CD8-positive, alpha-beta memory T cell (primary cell): ENCODE measurements at regions not wholly inside any gene's neighbourhood (a gene's known extent, or its start where the extent isn't known, plus 50 kb on each side); places are given as distances from the start of the nearest gene placed in this dataset.
A peak's percentile ranks its signal among the peaks of the same experiment; 100 is the strongest.
"Not testable (repeated sequence)": the region's sequence is repeated elsewhere in the genome, so short reads cannot be mapped to it uniquely, and the experiment has no call there.

Experiments
- CTCF ChIA-PET: fragments of 350-600 bp; sonication (Branson Sonifier 250); formaldehyde crosslinking; loops from one replicate; lab custom pipeline; 2021; ENCODE audit warnings: antibody characterized with exemption; lab: Charles Lee
- POLR2A ChIA-PET: fragments of 350-600 bp; sonication (Branson Sonifier 250); formaldehyde crosslinking; loops from one replicate; lab custom pipeline; 2021; ENCODE audit warnings: antibody characterized with exemption; lab: Charles Lee
- DNase-seq, 5 donors: peaks; one replicate each; pipeline versions ENCODE4 v3.0.0 to v3.0.0-alpha.2; 2020 to 2022; ENCODE audit warnings: mixed read lengths in 1 of 5
- H3K27ac ChIP-seq: one replicate; pipeline ENCODE4 v1.7.0; 2013; ENCODE audit warnings: low read depth, mild to moderate bottlenecking, low read length, moderate library complexity
- H3K27me3 ChIP-seq: 2 replicates; pipeline ENCODE4 v1.7.0; 2013; ENCODE audit warnings: low read length, mild to moderate bottlenecking; ENCODE audit not compliant: insufficient read depth, poor library complexity, severe bottlenecking
- H3K36me3 ChIP-seq: 2 replicates; pipeline ENCODE4 v1.7.0; 2013; ENCODE audit warnings: mild to moderate bottlenecking, low read length, moderate library complexity; ENCODE audit not compliant: insufficient read depth
- H3K4me1 ChIP-seq: 2 replicates; pipeline ENCODE4 v1.7.0; 2013; ENCODE audit warnings: mild to moderate bottlenecking, low read length, moderate library complexity; ENCODE audit not compliant: insufficient read depth
- H3K4me3 ChIP-seq: 2 replicates; pipeline ENCODE4 v1.7.0; 2013; ENCODE audit warnings: mild to moderate bottlenecking, low read length
- H3K9me3 ChIP-seq: 2 replicates; pipeline ENCODE4 v1.7.0; 2013; ENCODE audit warnings: mild to moderate bottlenecking, low read length
- H3K27ac Mint-ChIP-seq, 8 donors: one replicate each; pipeline ENCODE4 v1.8.0; 2020 to 2021; ENCODE audit warnings: mixed read lengths in 8 of 8, mild to moderate bottlenecking in 6 of 8, inconsistent platforms in 3 of 8, moderate library complexity in 3 of 8
- H3K27me3 Mint-ChIP-seq, 2 donors: one replicate each; pipeline ENCODE4 v1.8.0; 2020 to 2021; ENCODE audit warnings: mixed read lengths in 2 of 2, mild to moderate bottlenecking in 1 of 2, moderate library complexity in 1 of 2
- H3K36me3 Mint-ChIP-seq, 3 donors: one replicate each; pipeline ENCODE4 v1.8.0; 2020 to 2021; ENCODE audit warnings: mixed read lengths in 3 of 3, inconsistent platforms in 1 of 3, mild to moderate bottlenecking in 1 of 3
- H3K4me1 Mint-ChIP-seq, 3 donors: one replicate each; pipeline ENCODE4 v1.8.0; 2020 to 2021; ENCODE audit warnings: mixed read lengths in 3 of 3, inconsistent platforms in 1 of 3, mild to moderate bottlenecking in 1 of 3
- H3K4me3 Mint-ChIP-seq, 7 donors: one replicate each; pipeline ENCODE4 v1.8.0; 2020 to 2021; ENCODE audit warnings: mixed read lengths in 7 of 7, mild to moderate bottlenecking in 6 of 7, moderate library complexity in 4 of 7, inconsistent platforms in 2 of 7
- H3K9me3 Mint-ChIP-seq, 5 donors: one replicate each; pipeline ENCODE4 v1.8.0; 2020 to 2022; ENCODE audit warnings: mixed read lengths in 5 of 5, mild to moderate bottlenecking in 3 of 5, moderate library complexity in 2 of 5, inconsistent platforms in 1 of 5

- no peaks in the 10 kb centered on the region for H3K27me3 ChIP-seq
- H3K27ac ChIP-seq, result no peak overlapping the region
- H3K4me1 ChIP-seq, result no peaks in the 10 kb centered on the region
- H3K9me3 ChIP-seq, result no peaks in the 10 kb centered on the region
- POLR2A ChIA-PET, result no interaction called here
- H3K27me3 Mint-ChIP-seq, result no peaks in the 10 kb centered on the region
- no peak overlapping the region for H3K4me3 ChIP-seq
- H3K4me3 Mint-ChIP-seq, result no peak overlapping the region
- H3K27ac Mint-ChIP-seq, result no peak overlapping the region
- H3K36me3 ChIP-seq, result no peaks in the 10 kb centered on the region
- CTCF ChIA-PET, result no interaction called here
- H3K9me3 Mint-ChIP-seq, result peaks cover 0 to 28% (median 6%) of the 10 kb centered on the region in 5 donors
- no peaks in the 10 kb centered on the region for H3K36me3 Mint-ChIP-seq
- DNase-seq, result no peak
- H3K4me1 Mint-ChIP-seq, result no peaks in the 10 kb centered on the region
Observed at GRCh38 chr12:72989458-72989947, 717.3 kb downstream of the TRHDE start.

GRCh38 chr12:72995029-72995428 lies 722.9 kb downstream of the TRHDE start:
- H3K27ac Mint-ChIP-seq, H3K36me3 Mint-ChIP-seq, H3K27ac ChIP-seq, H3K9me3 ChIP-seq, H3K4me1 ChIP-seq, CTCF ChIA-PET, POLR2A ChIA-PET, H3K4me3 ChIP-seq, H3K27me3 ChIP-seq, H3K4me1 Mint-ChIP-seq, H3K4me3 Mint-ChIP-seq, DNase-seq, H3K27me3 Mint-ChIP-seq, H3K36me3 ChIP-seq: not testable (repeated sequence)
- peaks cover 2 to 19% (median 4%) of the 10 kb centered on the region in 5 donors for H3K9me3 Mint-ChIP-seq

DNA sequence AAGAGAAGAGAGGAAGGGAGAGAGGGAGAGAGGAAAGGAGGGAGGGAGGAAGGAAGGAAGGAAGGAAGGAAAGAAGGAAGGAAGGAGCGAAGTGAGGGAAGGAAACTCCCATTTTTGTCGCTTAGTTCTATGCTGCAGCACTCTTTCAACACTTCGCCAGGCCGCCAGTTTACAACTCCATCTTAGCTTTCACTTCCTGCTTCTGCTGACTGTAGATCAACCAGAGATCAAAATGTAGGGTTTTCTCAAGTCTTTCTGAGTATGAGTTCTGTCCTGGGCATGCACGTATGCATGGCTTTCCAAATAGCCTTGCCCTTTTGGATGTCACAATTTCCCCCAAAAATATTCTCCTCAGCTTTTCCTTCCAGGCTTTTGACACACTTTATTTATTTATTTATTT lies 723.4 kb downstream of the TRHDE start:
- no peak for DNase-seq
- no peaks in the 10 kb centered on the region for H3K4me1 Mint-ChIP-seq
- Histone ChIP-seq H3K4me1 (no peaks in the 10 kb centered on the region), H3K36me3 (no peaks in the 10 kb centered on the region), H3K27ac (no peak overlapping the region), H3K27me3 (no peaks in the 10 kb centered on the region), H3K4me3 (no peak overlapping the region), H3K9me3 (no peaks in the 10 kb centered on the region)
- no peak overlapping the region for H3K27ac Mint-ChIP-seq
- ChIA-PET POLR2A (no interaction called here), CTCF (no interaction called here)
- peaks cover 2 to 19% (median 4%) of the 10 kb centered on the region in 5 donors for H3K9me3 Mint-ChIP-seq
- no peaks in the 10 kb centered on the region for H3K36me3 Mint-ChIP-seq
- H3K27me3 Mint-ChIP-seq, result no peaks in the 10 kb centered on the region
- H3K4me3 Mint-ChIP-seq, result no peak overlapping the region

DNA sequence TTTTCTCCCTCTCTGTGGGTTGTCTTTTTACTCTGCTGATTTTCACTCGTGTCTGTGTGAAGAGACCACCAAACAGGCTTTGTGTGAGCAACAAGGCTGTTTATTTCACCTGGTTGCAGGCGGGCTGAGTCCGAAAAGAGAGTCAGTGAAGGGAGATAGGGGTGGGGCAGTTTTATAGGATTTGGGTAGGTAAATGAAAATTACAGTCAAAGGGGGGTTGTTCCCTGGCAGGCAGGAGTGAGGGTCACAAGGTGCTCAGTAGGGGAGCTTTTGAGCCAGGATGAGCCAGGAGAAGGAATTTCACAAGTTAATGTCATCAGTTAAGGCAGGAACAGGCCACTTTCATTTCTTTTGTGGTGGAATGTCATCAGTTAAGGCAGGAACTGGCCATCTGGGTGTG lies 729.6 kb downstream of the TRHDE start:
- H3K36me3 ChIP-seq, POLR2A ChIA-PET: not testable (repeated sequence)

DNA sequence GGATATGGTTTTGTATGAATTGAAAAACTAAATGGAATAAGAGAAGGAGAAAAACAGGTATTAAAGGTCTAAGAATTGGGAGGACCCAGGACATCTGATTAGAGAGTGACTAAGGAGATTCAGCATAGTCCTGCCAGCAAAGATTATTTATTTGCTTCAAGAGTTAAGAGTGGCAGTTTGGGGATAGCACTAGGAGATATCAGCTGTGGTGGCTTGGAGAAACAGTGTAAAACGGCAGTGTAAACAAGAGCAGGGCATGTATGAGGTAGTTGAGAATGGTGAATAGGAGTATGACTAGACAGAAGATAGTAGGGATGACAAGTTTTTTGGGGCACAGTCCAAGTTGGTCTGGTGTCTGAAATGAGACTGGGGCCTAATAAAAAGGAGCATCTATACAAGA lies 730.3 kb downstream of the TRHDE start:
- H3K27me3 Mint-ChIP-seq, DNase-seq, H3K4me1 Mint-ChIP-seq, H3K4me1 ChIP-seq, H3K4me3 Mint-ChIP-seq, H3K4me3 ChIP-seq, CTCF ChIA-PET, H3K36me3 ChIP-seq, H3K36me3 Mint-ChIP-seq, H3K9me3 ChIP-seq, H3K27me3 ChIP-seq, H3K9me3 Mint-ChIP-seq, H3K27ac Mint-ChIP-seq, POLR2A ChIA-PET: not testable (repeated sequence)
- H3K27ac ChIP-seq, result peak overlapping the region; percentile 43

More for the DNA sequence above, 729.6 kb downstream of the TRHDE start:
- H3K9me3 Mint-ChIP-seq, H3K27ac ChIP-seq, H3K36me3 Mint-ChIP-seq, H3K27me3 Mint-ChIP-seq, H3K4me1 ChIP-seq, H3K27me3 ChIP-seq, H3K4me3 Mint-ChIP-seq, H3K9me3 ChIP-seq, H3K4me1 Mint-ChIP-seq, CTCF ChIA-PET, H3K4me3 ChIP-seq, DNase-seq, H3K27ac Mint-ChIP-seq: not testable (repeated sequence)

DNA sequence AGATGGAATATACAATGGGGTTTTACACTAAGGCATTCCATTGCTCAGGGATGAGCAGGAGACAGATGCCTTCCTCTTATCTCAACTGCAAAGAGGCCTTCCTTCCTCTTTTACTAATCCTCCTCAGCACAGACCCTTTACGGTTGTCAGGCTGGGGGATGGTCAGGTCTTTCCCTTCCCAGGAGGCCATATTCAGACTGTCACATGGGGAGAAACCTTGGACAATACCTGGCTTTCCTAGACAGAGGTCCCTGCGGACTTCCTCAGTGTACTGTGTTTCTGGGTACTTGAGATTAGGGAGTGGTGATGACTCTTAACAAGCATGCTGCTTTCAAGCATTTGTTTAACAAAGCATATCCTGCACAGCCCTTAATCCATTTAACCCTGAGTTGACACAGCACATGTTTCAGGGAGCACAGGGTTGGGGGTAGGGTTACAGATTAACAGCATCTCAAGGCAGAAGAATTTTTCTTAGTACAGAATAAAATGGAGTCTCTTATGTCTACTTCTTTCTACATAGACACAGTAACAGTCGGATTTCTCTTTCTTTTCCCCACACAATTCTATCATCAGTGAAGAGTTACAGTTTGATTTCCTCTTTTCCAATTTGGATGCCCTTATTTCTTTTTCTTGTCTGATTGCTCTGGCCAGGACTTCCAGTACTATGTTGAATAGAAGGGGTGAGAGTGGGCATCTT lies 737.1 kb downstream of the TRHDE start:
- peaks cover 2 to 19% (median 3%) of the 10 kb centered on the region in 5 donors for H3K9me3 Mint-ChIP-seq
- H3K27ac ChIP-seq, H3K27me3 Mint-ChIP-seq, H3K4me3 Mint-ChIP-seq, DNase-seq, H3K4me1 Mint-ChIP-seq, H3K9me3 ChIP-seq, H3K27me3 ChIP-seq, H3K36me3 Mint-ChIP-seq, H3K4me1 ChIP-seq, CTCF ChIA-PET, H3K4me3 ChIP-seq, H3K36me3 ChIP-seq, POLR2A ChIA-PET, H3K27ac Mint-ChIP-seq: not testable (repeated sequence)

GRCh38 chr12:73017981-73018380 lies 745.8 kb downstream of the TRHDE start:
- H3K36me3 Mint-ChIP-seq, result no peaks in the 10 kb centered on the region
- ChIA-PET CTCF (no interaction called here), POLR2A (no interaction called here)
- no peaks in the 10 kb centered on the region for H3K27me3 ChIP-seq
- no peaks in the 10 kb centered on the region for H3K4me1 ChIP-seq
- H3K27ac Mint-ChIP-seq, result no peak overlapping the region
- H3K27me3 Mint-ChIP-seq, result no peaks in the 10 kb centered on the region
- no peaks in the 10 kb centered on the region for H3K9me3 ChIP-seq
- H3K4me1 Mint-ChIP-seq, result no peaks in the 10 kb centered on the region
- H3K4me3 ChIP-seq, result no peak overlapping the region
- DNase-seq, result no peak
- H3K27ac ChIP-seq, result no peak overlapping the region
- no peaks in the 10 kb centered on the region for H3K36me3 ChIP-seq
- H3K4me3 Mint-ChIP-seq, result no peak overlapping the region
- H3K9me3 Mint-ChIP-seq, result peaks cover 2 to 18% (median 13%) of the 10 kb centered on the region in 5 donors

DNA sequence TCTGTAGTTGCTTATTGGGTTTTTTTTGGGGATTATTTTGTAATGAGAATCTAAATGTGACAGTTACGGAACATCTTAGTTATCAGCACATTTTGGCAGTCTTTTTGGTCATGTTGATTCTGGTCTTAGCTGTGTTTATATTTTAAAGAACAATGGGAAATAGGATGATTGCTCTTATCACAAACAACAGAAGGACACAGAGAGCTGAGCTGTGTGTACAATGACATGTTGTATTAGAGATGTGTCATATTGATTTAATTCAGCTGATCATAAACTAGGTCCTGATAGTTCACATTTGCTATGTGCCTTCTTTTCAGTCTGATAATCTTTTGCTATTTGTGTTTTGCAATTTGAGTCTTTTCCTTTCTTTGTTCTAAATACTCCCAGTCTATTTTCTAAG lies 781.7 kb downstream of the TRHDE start:
- Histone ChIP-seq H3K4me3 (no peak overlapping the region), H3K36me3 (no peaks in the 10 kb centered on the region), H3K9me3 (no peaks in the 10 kb centered on the region), H3K27ac (no peak overlapping the region), H3K27me3 (no peaks in the 10 kb centered on the region), H3K4me1 (no peaks in the 10 kb centered on the region)
- no peak for DNase-seq
- Mint-ChIP-seq H3K36me3 (no peaks in the 10 kb centered on the region), H3K27me3 (no peaks in the 10 kb centered on the region), H3K9me3 (peaks cover 0 to 23% (median 2%) of the 10 kb centered on the region in 5 donors), H3K4me3 (no peak overlapping the region), H3K27ac (no peak overlapping the region), H3K4me1 (no peaks in the 10 kb centered on the region)
- POLR2A ChIA-PET, result no interaction called here
- CTCF ChIA-PET, result no interaction called here
